GM23338 (cell line): ENCODE measurements at regions not wholly inside any gene's neighbourhood (a gene's known extent, or its start where the extent isn't known, plus 50 kb on each side); places are given as distances from the start of the nearest gene placed in this dataset.

Experiments
- ATAC-seq: fragments of 200-7000 bp; cut with Tn5 transposase; 3 replicates; pipeline ENCODE4 v1.9.1; 2020
- DNase-seq: peaks from one replicate; pipeline ENCODE4 v3.0.0-alpha.2; 2015; ENCODE audit warnings: low spot score
- H2AFZ ChIP-seq: fragments of 200-600 bp; sonication (generic); 2 replicates; pipeline ENCODE4 v1.8.0; 2016; ENCODE audit warnings: antibody characterized with exemption, mild to moderate bottlenecking, moderate library complexity
- H3F3A ChIP-seq: fragments of 200-600 bp; sonication (generic); replicated peaks from 2 replicates; pipeline ENCODE4 v1.8.0; 2017; ENCODE audit warnings: antibody characterized with exemption, mixed run types, low read depth
- H3K27ac ChIP-seq: fragments of 200-600 bp; sonication (generic); 2 replicates; pipeline ENCODE4 v1.6.1; 2016; ENCODE audit warnings: low read depth
- H3K27me3 ChIP-seq: fragments of 200-600 bp; sonication (generic); 2 replicates; pipeline ENCODE4 v1.8.0; 2016; ENCODE audit warnings: mild to moderate bottlenecking, mixed run types, moderate library complexity; ENCODE audit not compliant: insufficient read depth
- H3K36me3 ChIP-seq: fragments of 200-600 bp; sonication (generic); 2 replicates; pipeline ENCODE4 v1.8.0; 2016; ENCODE audit warnings: mild to moderate bottlenecking; ENCODE audit not compliant: insufficient read depth
- H3K4me1 ChIP-seq: fragments of 200-600 bp; sonication (generic); 2 replicates; pipeline ENCODE4 v1.8.0; 2016; ENCODE audit warnings: mild to moderate bottlenecking, moderate library complexity; ENCODE audit not compliant: insufficient read depth
- H3K4me2 ChIP-seq: fragments of 200-600 bp; sonication (generic); 2 replicates; pipeline ENCODE4 v1.7.1; 2017; ENCODE audit warnings: mixed run types
- H3K4me3 ChIP-seq: fragments of 200-600 bp; sonication (generic); 2 replicates; pipeline ENCODE4 v1.6.1; 2016; ENCODE audit warnings: mixed run types
- H3K79me2 ChIP-seq: fragments of 200-600 bp; sonication (generic); replicated peaks from 2 replicates; pipeline ENCODE4 v1.8.0; 2017; ENCODE audit warnings: mild to moderate bottlenecking; ENCODE audit not compliant: insufficient read depth
- H3K9me2 ChIP-seq: fragments of 200-600 bp; sonication (generic); 2 replicates; pipeline ENCODE4 v1.8.0; 2017; ENCODE audit not compliant: insufficient read depth
- H4K20me1 ChIP-seq: fragments of 200-600 bp; sonication (generic); replicated peaks from 2 replicates; pipeline ENCODE4 v1.8.0; 2017; ENCODE audit warnings: mild to moderate bottlenecking; ENCODE audit not compliant: insufficient read depth
- H3K27ac Mint-ChIP-seq: 2 replicates; pipeline ENCODE4 v1.8.0; 2020; ENCODE audit warnings: inconsistent platforms, mild to moderate bottlenecking, moderate library complexity, mixed read lengths
- H3K27me3 Mint-ChIP-seq: 3 replicates; pipeline ENCODE4 v1.8.0; 2022; ENCODE audit warnings: low read depth, mild to moderate bottlenecking, moderate library complexity, mixed read lengths, inconsistent platforms; ENCODE audit not compliant: insufficient read depth, poor library complexity
- H3K36me3 Mint-ChIP-seq: 3 replicates; pipeline ENCODE4 v1.8.0; 2021; ENCODE audit warnings: low read depth, mild to moderate bottlenecking, inconsistent platforms, moderate library complexity, mixed read lengths
- H3K4me1 Mint-ChIP-seq: 3 replicates; pipeline ENCODE4 v1.8.0; 2020; ENCODE audit warnings: mild to moderate bottlenecking, inconsistent platforms, mixed read lengths
- H3K4me3 Mint-ChIP-seq: 3 replicates; pipeline ENCODE4 v1.8.0; 2021; ENCODE audit warnings: moderate library complexity, mild to moderate bottlenecking, inconsistent platforms, mixed read lengths
- H3K9me3 Mint-ChIP-seq: 3 replicates; pipeline ENCODE4 v1.8.0; 2020; ENCODE audit warnings: moderate library complexity, mild to moderate bottlenecking, inconsistent platforms, mixed read lengths
- CREB1 ChIP-seq: fragments of 250-450 bp; sonication (Bioruptor Pico); IDR thresholded peaks from 2 replicates; pipeline ENCODE4 v1.5.0; 2020; ENCODE audit warnings: low read depth, mild to moderate bottlenecking, moderate library complexity
- EZH2 ChIP-seq: fragments of 200-600 bp; sonication (generic); IDR thresholded peaks from one replicate; pipeline ENCODE4 v1.8.0; 2017; ENCODE audit warnings: antibody characterized with exemption, mild to moderate bottlenecking, low read depth; ENCODE audit not compliant: unreplicated experiment
- JUNB ChIP-seq: IDR thresholded peaks from one replicate; pipeline ENCODE4 v1.6.1; 2016; ENCODE audit warnings: antibody characterized with exemption; ENCODE audit not compliant: unreplicated experiment
- NANOG ChIP-seq: IDR thresholded peaks from 2 replicates; pipeline ENCODE4 v1.6.1; 2016; ENCODE audit warnings: antibody characterized with exemption, borderline replicate concordance
- POLR2AphosphoS5 ChIP-seq: IDR thresholded peaks from 2 replicates; pipeline ENCODE4 v1.6.1; 2016; ENCODE audit warnings: antibody characterized with exemption, low read depth
- TF ChIP-seq, protein P1 (sequence below), 2 experiments: fragments of 200-600 bp in 1 of 2; sonication (generic) in 1 of 2; conservative IDR thresholded peaks; 2 replicates each; pipeline versions ENCODE4 v1.5.1 to v1.6.1; 2016 to 2017; ENCODE audit warnings: antibody characterized with exemption in 2 of 2, low read depth in 2 of 2, mild to moderate bottlenecking in 2 of 2, moderate library complexity in 1 of 2
- TF ChIP-seq, protein P2 (sequence below): IDR thresholded peaks from 2 replicates; pipeline ENCODE4 v1.6.1; 2016; ENCODE audit warnings: antibody characterized with exemption
- TF ChIP-seq, protein P3 (sequence below): IDR thresholded peaks from one replicate; pipeline ENCODE4 v1.6.1; 2018; ENCODE audit warnings: antibody characterized with exemption; ENCODE audit not compliant: unreplicated experiment

DNA sequence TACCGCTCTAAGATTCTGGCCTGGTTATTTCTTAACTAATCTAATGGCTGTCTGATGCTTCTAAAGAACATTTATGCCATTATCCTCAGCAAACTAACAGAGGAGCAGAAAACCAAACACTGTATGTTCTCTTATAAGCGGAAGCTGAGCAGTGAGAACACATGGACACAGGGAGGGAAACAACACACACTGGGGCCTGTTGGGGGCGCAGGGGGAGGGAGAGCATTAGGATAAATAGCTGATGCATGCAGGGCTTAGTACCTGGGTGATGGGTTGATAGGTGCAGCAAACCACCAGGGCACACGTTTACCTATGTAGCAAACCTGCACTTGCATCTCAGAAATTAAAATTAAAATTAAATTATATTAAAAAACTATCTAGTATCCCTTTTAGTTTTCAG lies 853.5 kb downstream of the GATA3 start:
- ATAC-seq (peak; percentile 80), DNase-seq (peak; percentile 59)
- Mint-ChIP-seq H3K27me3 (no peaks in the 10 kb centered on the region), H3K4me3 (no peak overlapping the region), H3K9me3 (no peaks in the 10 kb centered on the region), H3K4me1 (peaks cover 7% of the 10 kb centered on the region), H3K27ac (no peak overlapping the region), H3K36me3 (no peaks in the 10 kb centered on the region)
- no peak for TF ChIP-seq POLR2AphosphoS5
- TF ChIP-seq, protein P1, sequence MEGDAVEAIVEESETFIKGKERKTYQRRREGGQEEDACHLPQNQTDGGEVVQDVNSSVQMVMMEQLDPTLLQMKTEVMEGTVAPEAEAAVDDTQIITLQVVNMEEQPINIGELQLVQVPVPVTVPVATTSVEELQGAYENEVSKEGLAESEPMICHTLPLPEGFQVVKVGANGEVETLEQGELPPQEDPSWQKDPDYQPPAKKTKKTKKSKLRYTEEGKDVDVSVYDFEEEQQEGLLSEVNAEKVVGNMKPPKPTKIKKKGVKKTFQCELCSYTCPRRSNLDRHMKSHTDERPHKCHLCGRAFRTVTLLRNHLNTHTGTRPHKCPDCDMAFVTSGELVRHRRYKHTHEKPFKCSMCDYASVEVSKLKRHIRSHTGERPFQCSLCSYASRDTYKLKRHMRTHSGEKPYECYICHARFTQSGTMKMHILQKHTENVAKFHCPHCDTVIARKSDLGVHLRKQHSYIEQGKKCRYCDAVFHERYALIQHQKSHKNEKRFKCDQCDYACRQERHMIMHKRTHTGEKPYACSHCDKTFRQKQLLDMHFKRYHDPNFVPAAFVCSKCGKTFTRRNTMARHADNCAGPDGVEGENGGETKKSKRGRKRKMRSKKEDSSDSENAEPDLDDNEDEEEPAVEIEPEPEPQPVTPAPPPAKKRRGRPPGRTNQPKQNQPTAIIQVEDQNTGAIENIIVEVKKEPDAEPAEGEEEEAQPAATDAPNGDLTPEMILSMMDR (conservative IDR thresholded peaks at IDR 0.05; ENCODE audit: low read depth in 2 of 2): peak; percentile 44 to 57; a peak in 3 of 4 replicates
- no peak overlapping the region for H3K4me3 ChIP-seq
- no peak overlapping the region for H3K4me2 ChIP-seq
- no peaks in the 10 kb centered on the region for H3F3A ChIP-seq
- H3K36me3 ChIP-seq: no peaks in the 10 kb centered on the region
- no peaks in the 10 kb centered on the region for H3K79me2 ChIP-seq
- no peaks in the 10 kb centered on the region for H4K20me1 ChIP-seq
- H3K27me3 ChIP-seq: no peaks in the 10 kb centered on the region
- H3K27ac ChIP-seq: no peak overlapping the region
- H3K9me2 ChIP-seq: no peaks in the 10 kb centered on the region
- no peak overlapping the region for H2AFZ ChIP-seq
- H3K4me1 ChIP-seq: no peaks in the 10 kb centered on the region

DNA sequence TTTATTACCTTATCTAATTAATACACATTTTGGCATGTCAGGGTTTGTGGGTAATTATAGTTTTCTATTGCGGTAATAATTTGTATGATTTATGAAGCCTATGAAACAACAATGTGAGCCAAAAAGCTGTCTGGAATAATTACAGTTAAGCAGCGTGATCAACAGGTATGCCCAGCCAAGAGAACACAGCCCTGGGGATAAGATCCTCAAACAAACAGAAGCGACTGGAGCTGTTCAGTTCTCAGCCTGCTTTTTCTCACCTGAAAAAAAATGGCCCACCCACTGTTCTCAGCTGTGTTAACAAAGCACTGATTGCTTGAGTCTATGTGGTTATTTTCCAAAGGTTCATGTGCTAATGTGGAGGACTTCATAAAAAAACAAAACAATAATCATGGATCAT lies 855.8 kb downstream of the GATA3 start:
- Mint-ChIP-seq H3K9me3 (no peaks in the 10 kb centered on the region), H3K27me3 (no peaks in the 10 kb centered on the region), H3K27ac (no peak overlapping the region), H3K4me1 (peaks cover 7% of the 10 kb centered on the region), H3K4me3 (no peak overlapping the region), H3K36me3 (no peaks in the 10 kb centered on the region)
- Histone ChIP-seq H3K27me3 (no peaks in the 10 kb centered on the region), H3K4me1 (no peaks in the 10 kb centered on the region), H3K79me2 (no peaks in the 10 kb centered on the region), H3K27ac (no peak overlapping the region), H3K4me2 (no peak overlapping the region), H3K9me2 (no peaks in the 10 kb centered on the region), H2AFZ (no peak overlapping the region), H3K36me3 (no peaks in the 10 kb centered on the region), H3F3A (no peaks in the 10 kb centered on the region), H3K4me3 (no peak overlapping the region), H4K20me1 (no peaks in the 10 kb centered on the region)
- DNase-seq: no peak
- no peak for ATAC-seq
- no peak for TF ChIP-seq JUNB
- TF ChIP-seq, protein P2, sequence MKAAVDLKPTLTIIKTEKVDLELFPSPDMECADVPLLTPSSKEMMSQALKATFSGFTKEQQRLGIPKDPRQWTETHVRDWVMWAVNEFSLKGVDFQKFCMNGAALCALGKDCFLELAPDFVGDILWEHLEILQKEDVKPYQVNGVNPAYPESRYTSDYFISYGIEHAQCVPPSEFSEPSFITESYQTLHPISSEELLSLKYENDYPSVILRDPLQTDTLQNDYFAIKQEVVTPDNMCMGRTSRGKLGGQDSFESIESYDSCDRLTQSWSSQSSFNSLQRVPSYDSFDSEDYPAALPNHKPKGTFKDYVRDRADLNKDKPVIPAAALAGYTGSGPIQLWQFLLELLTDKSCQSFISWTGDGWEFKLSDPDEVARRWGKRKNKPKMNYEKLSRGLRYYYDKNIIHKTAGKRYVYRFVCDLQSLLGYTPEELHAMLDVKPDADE: no peak
- no peak for TF ChIP-seq EZH2
- TF ChIP-seq POLR2AphosphoS5: no peak
- TF ChIP-seq NANOG: no peak
- no peak for TF ChIP-seq CREB1 (CRISPR knock-in tag)
- TF ChIP-seq, protein P1 (conservative IDR thresholded peaks at IDR 0.05; ENCODE audit: low read depth in 2 of 2): no peak
- TF ChIP-seq, protein P3, sequence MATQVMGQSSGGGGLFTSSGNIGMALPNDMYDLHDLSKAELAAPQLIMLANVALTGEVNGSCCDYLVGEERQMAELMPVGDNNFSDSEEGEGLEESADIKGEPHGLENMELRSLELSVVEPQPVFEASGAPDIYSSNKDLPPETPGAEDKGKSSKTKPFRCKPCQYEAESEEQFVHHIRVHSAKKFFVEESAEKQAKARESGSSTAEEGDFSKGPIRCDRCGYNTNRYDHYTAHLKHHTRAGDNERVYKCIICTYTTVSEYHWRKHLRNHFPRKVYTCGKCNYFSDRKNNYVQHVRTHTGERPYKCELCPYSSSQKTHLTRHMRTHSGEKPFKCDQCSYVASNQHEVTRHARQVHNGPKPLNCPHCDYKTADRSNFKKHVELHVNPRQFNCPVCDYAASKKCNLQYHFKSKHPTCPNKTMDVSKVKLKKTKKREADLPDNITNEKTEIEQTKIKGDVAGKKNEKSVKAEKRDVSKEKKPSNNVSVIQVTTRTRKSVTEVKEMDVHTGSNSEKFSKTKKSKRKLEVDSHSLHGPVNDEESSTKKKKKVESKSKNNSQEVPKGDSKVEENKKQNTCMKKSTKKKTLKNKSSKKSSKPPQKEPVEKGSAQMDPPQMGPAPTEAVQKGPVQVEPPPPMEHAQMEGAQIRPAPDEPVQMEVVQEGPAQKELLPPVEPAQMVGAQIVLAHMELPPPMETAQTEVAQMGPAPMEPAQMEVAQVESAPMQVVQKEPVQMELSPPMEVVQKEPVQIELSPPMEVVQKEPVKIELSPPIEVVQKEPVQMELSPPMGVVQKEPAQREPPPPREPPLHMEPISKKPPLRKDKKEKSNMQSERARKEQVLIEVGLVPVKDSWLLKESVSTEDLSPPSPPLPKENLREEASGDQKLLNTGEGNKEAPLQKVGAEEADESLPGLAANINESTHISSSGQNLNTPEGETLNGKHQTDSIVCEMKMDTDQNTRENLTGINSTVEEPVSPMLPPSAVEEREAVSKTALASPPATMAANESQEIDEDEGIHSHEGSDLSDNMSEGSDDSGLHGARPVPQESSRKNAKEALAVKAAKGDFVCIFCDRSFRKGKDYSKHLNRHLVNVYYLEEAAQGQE: no peak
